Left ventricle myocardium inferior (tissue), 1 donor: ENCODE measurements at regions not wholly inside any gene's neighbourhood (a gene's known extent, or its start where the extent isn't known, plus 50 kb on each side); places are given as distances from the start of the nearest gene placed in this dataset.

Experiments
- DNase-seq: peaks from one replicate; pipeline ENCODE4 v3.0.0-alpha.2; 2020
- H3K27ac ChIP-seq: fragments of 200-600 bp; replicated peaks from 2 replicates; pipeline ENCODE4 v1.8.0; 2021
- H3K27me3 ChIP-seq: fragments of 200-600 bp; 2 replicates; pipeline ENCODE4 v1.8.0; 2021; ENCODE audit warnings: low read depth
- H3K36me3 ChIP-seq: fragments of 200-600 bp; 2 replicates; pipeline ENCODE4 v1.8.0; 2021
- H3K4me1 ChIP-seq: fragments of 200-600 bp; 2 replicates; pipeline ENCODE4 v1.8.0; 2021
- H3K4me3 ChIP-seq: fragments of 200-600 bp; 2 replicates; pipeline ENCODE4 v1.8.0; 2021; ENCODE audit warnings: mild to moderate bottlenecking, moderate library complexity
- H3K9me3 ChIP-seq: fragments of 200-600 bp; replicated peaks from 2 replicates; pipeline ENCODE4 v1.8.0; 2021
- CTCF ChIP-seq: fragments of 200-600 bp; IDR thresholded peaks from 2 replicates; pipeline ENCODE4 v1.8.0; 2021; ENCODE audit warnings: antibody characterized with exemption, mild to moderate bottlenecking, borderline replicate concordance
- intact Hi-C: fragments of 100-400 bp; cut with micrococcal nuclease; formaldehyde crosslinking; loops from one replicate; pipeline ENCODE4 v1.11.0; 2022
- donor health status: DM: no; HTN: yes; CAD: no; lungs with severe emphysema.

DNA sequence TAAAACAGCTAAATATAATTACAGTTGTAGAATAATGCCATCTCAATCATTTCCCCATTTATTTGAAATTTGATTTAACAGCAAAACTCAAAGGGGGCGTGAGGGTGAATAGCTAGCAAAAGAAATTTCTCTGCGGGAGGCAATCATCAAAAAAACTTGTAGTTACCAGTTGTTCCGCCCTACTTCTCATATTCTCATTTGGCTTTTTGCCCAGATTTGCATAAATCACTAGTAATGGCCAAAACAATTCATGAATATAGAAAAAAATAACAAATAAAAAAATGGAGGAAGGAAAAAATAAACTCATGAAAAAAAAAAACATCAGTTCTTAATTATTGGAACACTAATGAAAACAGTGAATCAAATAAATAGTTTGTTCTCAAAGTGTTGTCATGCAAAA, 722.6 kb upstream of the KIF2B start:
- no peak for TF ChIP-seq CTCF
- intact Hi-C loops, result no loop called here

GRCh38 chr17:53093391-53093790, 729.3 kb upstream of the KIF2B start:
- Histone ChIP-seq H3K4me1 (no peaks in the 10 kb centered on the region), H3K27me3 (no peaks in the 10 kb centered on the region), H3K4me3 (no peak overlapping the region), H3K36me3 (no peaks in the 10 kb centered on the region), H3K27ac (no peak overlapping the region), H3K9me3 (no peaks in the 10 kb centered on the region)
- TF ChIP-seq CTCF, result no peak
- intact Hi-C loops, result no loop called here
- no peak for DNase-seq

More for the DNA sequence above, 722.6 kb upstream of the KIF2B start:
- Histone ChIP-seq H3K4me1 (no peaks in the 10 kb centered on the region), H3K27ac (no peak overlapping the region), H3K9me3 (no peaks in the 10 kb centered on the region), H3K36me3 (no peaks in the 10 kb centered on the region), H3K4me3 (no peak overlapping the region), H3K27me3 (no peaks in the 10 kb centered on the region)
- DNase-seq, result no peak

GRCh38 chr17:53092072-53092471, 730.7 kb upstream of the KIF2B start:
- Histone ChIP-seq H3K27ac (no peak overlapping the region), H3K4me3 (no peak overlapping the region), H3K36me3 (no peaks in the 10 kb centered on the region), H3K4me1 (no peaks in the 10 kb centered on the region), H3K9me3 (no peaks in the 10 kb centered on the region), H3K27me3 (no peaks in the 10 kb centered on the region)
- no peak for DNase-seq
- no peak for TF ChIP-seq CTCF
- intact Hi-C loops, result no loop called here

GRCh38 chr17:53090770-53091169, 732.0 kb upstream of the KIF2B start:
- H3K27me3 ChIP-seq, result no peaks in the 10 kb centered on the region
- TF ChIP-seq CTCF, result no peak
- no peaks in the 10 kb centered on the region for H3K36me3 ChIP-seq
- no peaks in the 10 kb centered on the region for H3K4me1 ChIP-seq
- intact Hi-C loops, result no loop called here
- H3K4me3 ChIP-seq, result no peak overlapping the region
- no peak for DNase-seq
- no peaks in the 10 kb centered on the region for H3K9me3 ChIP-seq
- H3K27ac ChIP-seq, result no peak overlapping the region

GRCh38 chr17:53088481-53088880, 734.2 kb upstream of the KIF2B start:
- Histone ChIP-seq H3K27me3 (no peaks in the 10 kb centered on the region), H3K27ac (no peak overlapping the region), H3K36me3 (no peaks in the 10 kb centered on the region), H3K4me1 (no peaks in the 10 kb centered on the region), H3K4me3 (no peak overlapping the region), H3K9me3 (no peaks in the 10 kb centered on the region)
- no peak for TF ChIP-seq CTCF
- intact Hi-C loops, result no loop called here
- no peak for DNase-seq

DNA sequence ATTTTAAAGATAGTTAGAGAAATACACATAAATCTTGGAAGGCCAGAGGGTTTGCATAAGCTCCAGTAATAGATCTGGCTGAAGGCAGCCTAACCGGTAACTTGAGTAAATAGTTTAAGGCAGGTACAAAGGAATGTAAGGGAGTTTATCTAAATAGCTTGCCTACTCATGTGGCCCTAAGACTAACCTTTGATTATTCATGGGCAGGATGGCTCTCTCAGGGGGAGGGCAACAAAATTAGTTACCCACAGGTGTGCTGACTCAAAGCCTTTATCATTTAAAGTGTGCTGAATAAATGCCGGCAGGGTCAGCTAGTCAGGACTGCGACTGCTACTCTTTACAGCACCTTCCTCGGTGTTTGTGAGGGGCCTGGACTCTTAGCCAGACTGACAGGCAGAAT, 761.3 kb upstream of the KIF2B start:
- H3K36me3 ChIP-seq, result no peaks in the 10 kb centered on the region
- H3K27ac ChIP-seq, result no peak overlapping the region
- H3K4me3 ChIP-seq, result no peak overlapping the region
- intact Hi-C loops, result no loop called here
- TF ChIP-seq CTCF, result no peak
- no peak for DNase-seq
- H3K9me3 ChIP-seq, result peaks cover 24% of the 10 kb centered on the region
- no peaks in the 10 kb centered on the region for H3K4me1 ChIP-seq
- H3K27me3 ChIP-seq, result no peaks in the 10 kb centered on the region
